ENCODE measurements at regions not wholly inside any gene's neighbourhood (a gene's known extent, or its start where the extent isn't known, plus 50 kb on each side); places are given as distances from the start of the nearest gene placed in this dataset.
"Not testable (repeated sequence)": the region's sequence is repeated elsewhere in the genome, so short reads cannot be mapped to it uniquely, and the experiment has no call there.

GRCh38 chr3:197410170-197410569, 111.8 kb upstream of the DLG1 start:
- H3K9me3 Mint-ChIP-seq: peaks cover 22% of the 10 kb centered on the region
- not testable (repeated sequence) for H3K27ac ChIP-seq; H3K27me3 ChIP-seq; H3K4me3 Mint-ChIP-seq; H3K79me2 ChIP-seq (ENCODE audit: low read depth); DNase-seq (ENCODE audit: low spot score); H3K9ac ChIP-seq; H3K36me3 Mint-ChIP-seq; H2AFZ ChIP-seq (replicated peaks); H3K4me3 ChIP-seq; H3K36me3 ChIP-seq; H3K27me3 Mint-ChIP-seq (ENCODE audit: insufficient read depth, low read depth); H3K9me3 ChIP-seq (ENCODE audit: low read depth); H4K20me1 ChIP-seq (ENCODE audit: low read depth); H3K27ac Mint-ChIP-seq; H3K4me2 ChIP-seq
- Histone ChIP-seq H3F3A (ENCODE audit: low read depth) (peaks cover 12% of the 10 kb centered on the region), H3K4me1 (peaks cover 21% of the 10 kb centered on the region)
- peaks cover 21% of the 10 kb centered on the region for H3K4me1 Mint-ChIP-seq

GRCh38 chr3:197408177-197408957, 110.0 kb upstream of the DLG1 start:
- H2AFZ ChIP-seq (replicated peaks): no peak overlapping the region
- H3F3A ChIP-seq (ENCODE audit: low read depth): peaks cover 12% of the 10 kb centered on the region
- no peak overlapping the region for H3K9ac ChIP-seq
- no peaks in the 10 kb centered on the region for H3K27me3 ChIP-seq
- H3K27ac ChIP-seq: peak overlapping the region; percentile 76
- H3K4me3 ChIP-seq: no peak overlapping the region
- no peaks in the 10 kb centered on the region for H4K20me1 ChIP-seq (ENCODE audit: low read depth)
- H3K36me3 ChIP-seq: no peaks in the 10 kb centered on the region
- DNase-seq (ENCODE audit: low spot score): peak; percentile 73
- H3K9me3 Mint-ChIP-seq: peaks cover 22% of the 10 kb centered on the region
- H3K79me2 ChIP-seq (ENCODE audit: low read depth): no peaks in the 10 kb centered on the region
- H3K9me3 ChIP-seq (ENCODE audit: low read depth): no peaks in the 10 kb centered on the region
- peak overlapping the region; percentile 15 for H3K4me2 ChIP-seq
- peak overlapping the region; percentile 42 for H3K27ac Mint-ChIP-seq
- H3K4me1 Mint-ChIP-seq: peaks cover 23% of the 10 kb centered on the region
- no peak overlapping the region for H3K4me3 Mint-ChIP-seq
- H3K4me1 ChIP-seq: peaks cover 21% of the 10 kb centered on the region
- H3K27me3 Mint-ChIP-seq (ENCODE audit: insufficient read depth, low read depth): no peaks in the 10 kb centered on the region
- TF ChIP-seq EZH2phosphoT487 (IDR thresholded peaks at IDR 0.05) (no peak), CTCF (IDR thresholded peaks at IDR 0.05) (no peak), EZH2 (IDR thresholded peaks at IDR 0.05) (no peak)
- H3K36me3 Mint-ChIP-seq: no peaks in the 10 kb centered on the region

GRCh38 chr3:197407526-197407925, 109.1 kb upstream of the DLG1 start:
- Mint-ChIP-seq H3K9me3 (peaks cover 20% of the 10 kb centered on the region), H3K27ac (peak overlapping the region; percentile 85), H3K36me3 (no peaks in the 10 kb centered on the region), H3K4me1 (peaks cover 23% of the 10 kb centered on the region), H3K4me3 (peak overlapping the region; percentile 67), H3K27me3 (ENCODE audit: insufficient read depth, low read depth) (peaks cover 3% of the 10 kb centered on the region)
- Histone ChIP-seq H3K4me3 (no peak overlapping the region), H3K27me3 (no peaks in the 10 kb centered on the region), H3K27ac (no peak overlapping the region), H3K9ac (no peak overlapping the region), H4K20me1 (ENCODE audit: low read depth) (no peaks in the 10 kb centered on the region), H3K4me1 (peaks cover 21% of the 10 kb centered on the region), H3F3A (ENCODE audit: low read depth) (peaks cover 12% of the 10 kb centered on the region), H3K79me2 (ENCODE audit: low read depth) (no peaks in the 10 kb centered on the region), H3K9me3 (ENCODE audit: low read depth) (no peaks in the 10 kb centered on the region), H3K4me2 (no peak overlapping the region), H3K36me3 (no peaks in the 10 kb centered on the region), H2AFZ (replicated peaks) (no peak overlapping the region)
- DNase-seq (ENCODE audit: low spot score): no peak
- TF ChIP-seq EZH2phosphoT487 (IDR thresholded peaks at IDR 0.05) (no peak), EZH2 (IDR thresholded peaks at IDR 0.05) (no peak), CTCF (IDR thresholded peaks at IDR 0.05) (no peak)

GRCh38 chr3:197407053-197407452, 108.6 kb upstream of the DLG1 start:
- Histone ChIP-seq H3K4me3 (no peak overlapping the region), H3K79me2 (ENCODE audit: low read depth) (no peaks in the 10 kb centered on the region), H3K9me3 (ENCODE audit: low read depth) (no peaks in the 10 kb centered on the region), H4K20me1 (ENCODE audit: low read depth) (no peaks in the 10 kb centered on the region), H3F3A (ENCODE audit: low read depth) (peaks cover 12% of the 10 kb centered on the region), H3K9ac (no peak overlapping the region), H3K27ac (no peak overlapping the region), H3K4me2 (no peak overlapping the region), H3K4me1 (peaks cover 21% of the 10 kb centered on the region), H3K36me3 (no peaks in the 10 kb centered on the region), H2AFZ (replicated peaks) (no peak overlapping the region), H3K27me3 (no peaks in the 10 kb centered on the region)
- peaks cover 23% of the 10 kb centered on the region for H3K4me1 Mint-ChIP-seq
- DNase-seq (ENCODE audit: low spot score): no peak
- TF ChIP-seq EZH2 (IDR thresholded peaks at IDR 0.05) (no peak), EZH2phosphoT487 (IDR thresholded peaks at IDR 0.05) (no peak), CTCF (IDR thresholded peaks at IDR 0.05) (no peak)
- H3K27me3 Mint-ChIP-seq (ENCODE audit: insufficient read depth, low read depth): peaks cover 3% of the 10 kb centered on the region
- H3K27ac Mint-ChIP-seq: peak overlapping the region; percentile 85
- no peaks in the 10 kb centered on the region for H3K36me3 Mint-ChIP-seq
- H3K9me3 Mint-ChIP-seq: peaks cover 17% of the 10 kb centered on the region
- H3K4me3 Mint-ChIP-seq: peak overlapping the region; percentile 67

All from neural progenitor cell (in vitro differentiated cells).